K562 (cell line): ENCODE measurements at regions not wholly inside any gene's neighbourhood (a gene's known extent, or its start where the extent isn't known, plus 50 kb on each side); places are given as distances from the start of the nearest gene placed in this dataset.

ENCODE experiments used
- ATAC-seq: fragments of 200-7000 bp; cut with Tn5 transposase; 3 replicates; pipeline ENCODE4 v1.9.1; 2020; ENCODE audit warnings: moderate library complexity
- BruUV-seq: library from RNA; stranded (reverse); fragments of 400-500 nt; replicated peaks from 2 replicates; lab custom pipeline; 2021; lab: Mats Ljungman, UMichigan
- CTCF ChIA-PET: fragments of 300-600 bp; formaldehyde crosslinking; extraction: SDS; loops from one replicate; lab custom pipeline; 2021; ENCODE audit warnings: low intra/inter-chr PET ratio; lab: Yijun Ruan, JAX
- POLR2A ChIA-PET: fragments of 300-600, 350-650 bp; sonication (Branson Sonifier 250); formaldehyde crosslinking; extraction: SDS; loops from one replicate; lab custom pipeline; 2021; ENCODE audit warnings: antibody characterized with exemption, inconsistent platforms; lab: Yijun Ruan, JAX
- DNase-seq, 4 experiments: peaks; one replicate each; pipeline versions ENCODE4 v3.0.0 to v3.0.0-alpha.2; 2011 to 2018; ENCODE audit warnings: low spot score in 3 of 4, mixed read lengths in 3 of 4; ENCODE audit errors: extremely low read depth in 1 of 4
- FAIRE-seq: peaks from 2 replicates; lab custom pipeline; 2011; peaks lifted over from hg19 to GRCh38; lab: Jason Lieb, UNC
- H2AFZ ChIP-seq: 2 replicates; pipeline ENCODE4 v1.6.0; 2011; ENCODE audit warnings: low read depth, low read length, control low read depth, inconsistent platforms
- H3K27ac ChIP-seq: fragments of 200-600 bp; 3 replicates; pipeline ENCODE4 v1.8.0; 2011; ENCODE audit warnings: low read depth, mild to moderate bottlenecking, control low read depth, inconsistent platforms, low read length, moderate library complexity, mixed read lengths; ENCODE audit errors: extremely low read depth
- H3K27me3 ChIP-seq, 2 experiments: fragments of 300-600 bp in 1 of 2; 2 replicates in 1 of 2; 3 replicates in 1 of 2; pipeline versions ENCODE4 v1.6.0 to v1.8.0; 2011; ENCODE audit warnings: inconsistent platforms in 2 of 2, low read length in 2 of 2, mild to moderate bottlenecking in 1 of 2, mixed read lengths in 1 of 2, moderate library complexity in 1 of 2; ENCODE audit not compliant: control insufficient read depth in 2 of 2, insufficient read depth in 2 of 2
- H3K36me3 ChIP-seq: fragments of 300-600 bp; 3 replicates; pipeline ENCODE4 v1.8.0; 2011; ENCODE audit warnings: mild to moderate bottlenecking, low read length, inconsistent platforms; ENCODE audit not compliant: control insufficient read depth, insufficient read depth
- H3K4me1 ChIP-seq, 2 experiments: fragments of 200-600 bp in 1 of 2; replicated peaks in 1 of 2; 2 replicates in 1 of 2; 3 replicates in 1 of 2; pipeline versions ENCODE4 v1.5.1 to v1.8.0; 2011; ENCODE audit warnings: inconsistent platforms in 2 of 2, low read length in 2 of 2, mild to moderate bottlenecking in 1 of 2, mixed read lengths in 1 of 2, moderate library complexity in 1 of 2; ENCODE audit not compliant: control insufficient read depth in 2 of 2, insufficient read depth in 2 of 2
- H3K4me2 ChIP-seq: 2 replicates; pipeline ENCODE4 v1.6.1; 2011; ENCODE audit warnings: low read length, control low read depth, inconsistent platforms, mixed read lengths; ENCODE audit not compliant: insufficient read depth
- H3K4me3 ChIP-seq: fragments of 200-600 bp; sonication (generic), shearing (Covaris generic); 2 replicates; pipeline ENCODE4 v1.5.1; 2016; ENCODE audit warnings: control low read depth, inconsistent platforms
- H3K79me2 ChIP-seq: fragments of 200-600 bp; 3 replicates; pipeline ENCODE4 v1.8.0; 2011; ENCODE audit warnings: low read length, inconsistent platforms; ENCODE audit not compliant: control insufficient read depth, insufficient read depth
- H3K9ac ChIP-seq, 2 experiments: 2 replicates each; pipeline versions ENCODE4 v1.6.0 to v1.6.1; 2011; ENCODE audit warnings: low read depth in 2 of 2, low read length in 2 of 2, control low read depth in 1 of 2, inconsistent platforms in 1 of 2, mild to moderate bottlenecking in 1 of 2, mixed read lengths in 1 of 2; ENCODE audit not compliant: insufficient read depth in 1 of 2
- H3K9me1 ChIP-seq: one replicate; pipeline ENCODE4 v1.6.0; 2011; ENCODE audit warnings: inconsistent platforms, mild to moderate bottlenecking, low read length, moderate library complexity; ENCODE audit not compliant: control insufficient read depth, insufficient read depth
- H3K9me3 ChIP-seq: replicated peaks from 2 replicates; pipeline ENCODE4 v1.5.1; 2011; ENCODE audit warnings: low read depth, low read length, inconsistent platforms; ENCODE audit not compliant: control insufficient read depth, insufficient read depth
- H4K20me1 ChIP-seq: replicated peaks from 2 replicates; pipeline ENCODE4 v1.6.1; 2011; ENCODE audit warnings: low read length, inconsistent platforms, mixed read lengths; ENCODE audit not compliant: control insufficient read depth, insufficient read depth
- GABPB1 ChIP-seq: sonication (generic); formaldehyde crosslinking; IDR thresholded peaks from 2 replicates; pipeline ENCODE4 v1.8.0; 2022; ENCODE audit warnings: mild to moderate bottlenecking, missing genetic modification reagents
- HDGF ChIP-seq: fragments of 450-650 bp; IDR thresholded peaks from 2 replicates; pipeline ENCODE4 v1.6.1; 2016
- HMBOX1 ChIP-seq: sonication (generic); IDR thresholded peaks from 2 replicates; pipeline ENCODE4 v1.6.1; 2016
- HNRNPLL ChIP-seq: fragments of 200-400 bp; formaldehyde crosslinking; IDR thresholded peaks from 2 replicates; pipeline ENCODE4 v1.6.1; 2017; ENCODE audit warnings: low read length, low read depth, mild to moderate bottlenecking; ENCODE audit not compliant: poor library complexity, severe bottlenecking
- HSF4 ChIP-seq: fragments of 250-450 bp; sonication (Bioruptor Pico); IDR thresholded peaks from 2 replicates; pipeline ENCODE4 v2.1.2; 2022; ENCODE audit warnings: mild to moderate bottlenecking, moderate library complexity, borderline replicate concordance
- KDM2B ChIP-seq: fragments of 250-450 bp; sonication (Bioruptor Pico); IDR thresholded peaks from 2 replicates; pipeline ENCODE4 v1.8.0; 2021; ENCODE audit warnings: mild to moderate bottlenecking, moderate library complexity
- NFE2 ChIP-seq: IDR thresholded peaks from 2 replicates; pipeline ENCODE4 v1.6.1; 2014; ENCODE audit warnings: antibody characterized with exemption, low read depth
- NFRKB ChIP-seq: fragments of 450-650 bp; IDR thresholded peaks from 2 replicates; pipeline ENCODE4 v1.6.1; 2016; ENCODE audit warnings: low read depth
- NR2F6 ChIP-seq: fragments of 450-650 bp; formaldehyde crosslinking; IDR thresholded peaks from 2 replicates; pipeline ENCODE4 v1.4.0; 2020; ENCODE audit warnings: mild to moderate bottlenecking
- SMARCA4 ChIP-seq: fragments of 450-650 bp; IDR thresholded peaks from 2 replicates; pipeline ENCODE4 v1.6.1; 2016
- SREBF2 ChIP-seq: sonication (generic); formaldehyde crosslinking; IDR thresholded peaks from 2 replicates; pipeline ENCODE4 v1.4.0; 2020; ENCODE audit warnings: mild to moderate bottlenecking, missing genetic modification reagents
- SRSF7 ChIP-seq: fragments of 200-400 bp; formaldehyde crosslinking; optimal IDR thresholded peaks from 2 replicates; pipeline ENCODE3; 2017; ENCODE audit warnings: mild to moderate bottlenecking, low read depth, low read length
- SRSF9 ChIP-seq: fragments of 200-400 bp; formaldehyde crosslinking; IDR thresholded peaks from 2 replicates; pipeline ENCODE4 v1.6.1; 2017; ENCODE audit warnings: low read depth, low read length, borderline replicate concordance
- UBTF ChIP-seq, 2 experiments: IDR thresholded peaks; 2 replicates each; pipeline ENCODE4 v1.6.1; 2012; ENCODE audit warnings: improper control_type of control experiment in 2 of 2, low read depth in 2 of 2, low read length in 2 of 2, borderline replicate concordance in 1 of 2
- ZNF324 ChIP-seq: fragments of 250-450 bp; sonication (Bioruptor Pico); IDR thresholded peaks from 2 replicates; pipeline ENCODE4 v1.4.0; 2020; ENCODE audit warnings: mild to moderate bottlenecking
- ZNF75A ChIP-seq: fragments of 450-650 bp; formaldehyde crosslinking; IDR thresholded peaks from 2 replicates; pipeline ENCODE4 v1.4.0; 2020; ENCODE audit warnings: mild to moderate bottlenecking
- WGBS: fragments of 100-300 bp; shearing (Covaris generic); methylation state at CpG from one replicate; pipeline ENCODE4 v1.1.6; 2016; ENCODE audit warnings: low coverage, mixed read lengths; ENCODE audit not compliant: insufficient coverage; ENCODE audit errors: missing lambda C conversion rate; 5-methylcytosine and 5-hydroxymethylcytosine counted together
- in situ Hi-C: fragments of 300-500 bp; cut with MboI; formaldehyde crosslinking; loops from 4 replicates; pipeline ENCODE4 v1.15.0; 2018; ENCODE audit warnings: inconsistent platforms, mixed read lengths
- intact Hi-C: fragments of 100-400 bp; cut with micrococcal nuclease; formaldehyde crosslinking; loops from 2 replicates; pipeline ENCODE4 v1.14.2; 2022

- H3K4me1 ChIP-seq: no peaks in the 10 kb centered on the region
- H2AFZ ChIP-seq: no peak overlapping the region
- ChIA-PET POLR2A (no interaction called here), CTCF (no interaction called here)
- H3K9me1 ChIP-seq: no peaks in the 10 kb centered on the region
- H3K27me3 ChIP-seq: no peaks in the 10 kb centered on the region
- ATAC-seq (no peak), FAIRE-seq (no peak), DNase-seq (no peak)
- no peaks in the 10 kb centered on the region for H3K9me3 ChIP-seq
- no peaks in the 10 kb centered on the region for H4K20me1 ChIP-seq
- no peak for TF ChIP-seq UBTF (IDR thresholded peaks at IDR 0.05; ENCODE audit: borderline replicate concordance in 1 of 2, low read depth in 2 of 2, low read length in 2 of 2)
- no peak for TF ChIP-seq HDGF
- TF ChIP-seq KDM2B (CRISPR knock-in tag): no peak
- TF ChIP-seq NR2F6 (CRISPR knock-in tag): no peak
- no peak for TF ChIP-seq GABPB1 (CRISPR knock-in tag)
- no peak for TF ChIP-seq NFRKB
- TF ChIP-seq ZNF75A (CRISPR knock-in tag): no peak
- no peak for TF ChIP-seq NFE2
- TF ChIP-seq HNRNPLL: no peak
- TF ChIP-seq HSF4 (CRISPR knock-in tag): no peak
- TF ChIP-seq HMBOX1: no peak
- TF ChIP-seq ZNF324 (CRISPR knock-in tag): no peak
- no peak for TF ChIP-seq SREBF2 (CRISPR knock-in tag)
- TF ChIP-seq SRSF9: no peak
- TF ChIP-seq SMARCA4: no peak
- no peak for TF ChIP-seq SRSF7
- WGBS: 0% methylated on average over 2 of the region's 2 CpGs
- H3K9ac ChIP-seq: no peak overlapping the region
- H3K27ac ChIP-seq: no peak overlapping the region
- BruUV-seq: no TSS peak
- no peaks in the 10 kb centered on the region for H3K36me3 ChIP-seq
- H3K79me2 ChIP-seq: no peaks in the 10 kb centered on the region
- intact Hi-C loops: no loop called here
- H3K4me3 ChIP-seq: no peak overlapping the region
- in situ Hi-C loops: no loop called here
- no peak overlapping the region for H3K4me2 ChIP-seq
Measured at GRCh38 chr14:98835825-98836100, 436.2 kb downstream of the BCL11B start.
